ENCODE measurements at regions not wholly inside any gene's neighbourhood (a gene's known extent, or its start where the extent isn't known, plus 50 kb on each side); places are given as distances from the start of the nearest gene placed in this dataset.

DNA sequence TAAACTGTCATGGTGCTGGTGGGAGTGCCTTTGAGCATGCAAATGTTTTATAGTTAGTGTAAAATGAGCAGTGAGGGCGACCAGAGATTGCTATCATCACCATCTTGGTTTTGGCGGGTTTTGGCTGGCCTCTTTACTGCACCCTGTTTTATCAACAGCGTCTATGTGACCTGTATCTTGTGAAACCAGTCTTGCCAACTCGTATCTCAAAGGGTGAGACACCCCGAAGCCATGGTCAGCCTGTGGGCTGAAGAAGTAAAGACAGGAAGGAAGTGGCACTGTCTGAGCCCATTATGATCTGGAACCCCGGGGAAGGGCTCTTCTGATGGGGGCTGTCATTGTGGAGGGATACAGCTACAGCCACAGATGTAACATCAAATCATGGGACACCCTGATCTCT is 81.5 kb upstream of the FAM216B start:
- TF ChIP-seq, protein P1, sequence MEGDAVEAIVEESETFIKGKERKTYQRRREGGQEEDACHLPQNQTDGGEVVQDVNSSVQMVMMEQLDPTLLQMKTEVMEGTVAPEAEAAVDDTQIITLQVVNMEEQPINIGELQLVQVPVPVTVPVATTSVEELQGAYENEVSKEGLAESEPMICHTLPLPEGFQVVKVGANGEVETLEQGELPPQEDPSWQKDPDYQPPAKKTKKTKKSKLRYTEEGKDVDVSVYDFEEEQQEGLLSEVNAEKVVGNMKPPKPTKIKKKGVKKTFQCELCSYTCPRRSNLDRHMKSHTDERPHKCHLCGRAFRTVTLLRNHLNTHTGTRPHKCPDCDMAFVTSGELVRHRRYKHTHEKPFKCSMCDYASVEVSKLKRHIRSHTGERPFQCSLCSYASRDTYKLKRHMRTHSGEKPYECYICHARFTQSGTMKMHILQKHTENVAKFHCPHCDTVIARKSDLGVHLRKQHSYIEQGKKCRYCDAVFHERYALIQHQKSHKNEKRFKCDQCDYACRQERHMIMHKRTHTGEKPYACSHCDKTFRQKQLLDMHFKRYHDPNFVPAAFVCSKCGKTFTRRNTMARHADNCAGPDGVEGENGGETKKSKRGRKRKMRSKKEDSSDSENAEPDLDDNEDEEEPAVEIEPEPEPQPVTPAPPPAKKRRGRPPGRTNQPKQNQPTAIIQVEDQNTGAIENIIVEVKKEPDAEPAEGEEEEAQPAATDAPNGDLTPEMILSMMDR (conservative IDR thresholded peaks at IDR 0.05; ENCODE audit: low read depth, low read length), result no peak
- no peak for TF ChIP-seq EZH2 (IDR thresholded peaks at IDR 0.05; ENCODE audit: low read length, unreplicated experiment)

All from PC-3 (cell line).